ENCODE measurements at regions not wholly inside any gene's neighbourhood (a gene's known extent, or its start where the extent isn't known, plus 50 kb on each side); places are given as distances from the start of the nearest gene placed in this dataset.
A peak's percentile ranks its signal among the peaks of the same experiment; 100 is the strongest.

GRCh38 chr13:39167018-39167417 lies 128.8 kb downstream of the NHLRC3 start:
- DNase-seq = peak; percentile 5

- DNase-seq = no peak
Measured at GRCh38 chr13:39170711-39171110, 132.5 kb downstream of the NHLRC3 start.

- DNase-seq = no peak
Measured at GRCh38 chr13:39185326-39185725, 147.1 kb downstream of the NHLRC3 start.

- DNase-seq = no peak
Measured at GRCh38 chr13:39186205-39186875, 148.1 kb downstream of the NHLRC3 start.

- no peak for DNase-seq
Measured at GRCh38 chr13:39189778-39190177, 151.5 kb downstream of the NHLRC3 start.

GRCh38 chr13:39196965-39197646 lies 158.8 kb downstream of the NHLRC3 start:
- DNase-seq = peak; percentile 70

- peak; percentile 43 for DNase-seq
Measured at GRCh38 chr13:39197647-39198007, 159.4 kb downstream of the NHLRC3 start.

GRCh38 chr13:39200249-39200910 lies 162.1 kb downstream of the NHLRC3 start:
- DNase-seq = peak; percentile 8

- DNase-seq = peak; percentile 9
Measured at GRCh38 chr13:39201180-39201579, 162.9 kb downstream of the NHLRC3 start.

GRCh38 chr13:39202746-39203145 lies 164.5 kb downstream of the NHLRC3 start:
- no peak for DNase-seq

- no peak for DNase-seq
Measured at GRCh38 chr13:39208636-39209035, 170.4 kb downstream of the NHLRC3 start.

GRCh38 chr13:39209731-39210531 lies 171.7 kb downstream of the NHLRC3 start:
- no peak for DNase-seq

GRCh38 chr13:39210961-39211534 lies 172.8 kb downstream of the NHLRC3 start:
- no peak for DNase-seq

GRCh38 chr13:39215971-39216370 lies 177.7 kb downstream of the NHLRC3 start:
- no peak for DNase-seq

- DNase-seq = no peak
Measured at GRCh38 chr13:39217471-39217870, 179.2 kb downstream of the NHLRC3 start.

GRCh38 chr13:39224671-39225240 lies 186.5 kb downstream of the NHLRC3 start:
- no peak for DNase-seq

- peak; percentile 3 for DNase-seq
Measured at GRCh38 chr13:39225860-39226259, 187.6 kb downstream of the NHLRC3 start.

- DNase-seq = no peak
Measured at GRCh38 chr13:39226359-39226758, 188.1 kb downstream of the NHLRC3 start.

GRCh38 chr13:39232401-39232980 lies 194.2 kb downstream of the NHLRC3 start:
- peak; percentile 56 for DNase-seq

- no peak for DNase-seq
Measured at GRCh38 chr13:39232999-39233398, 194.7 kb downstream of the NHLRC3 start.

GRCh38 chr13:39233519-39233918 lies 195.3 kb downstream of the NHLRC3 start:
- DNase-seq = no peak

- peak; percentile 58 for DNase-seq
Measured at GRCh38 chr13:39244561-39245230, 206.4 kb downstream of the NHLRC3 start.

Data from NCI-H69 (cell line).